GM19023 (cell line): ENCODE measurements at regions not wholly inside any gene's neighbourhood (a gene's known extent, or its start where the extent isn't known, plus 50 kb on each side); places are given as distances from the start of the nearest gene placed in this dataset.

Experiments
- ATAC-seq: cut with Tn5 transposase; IDR thresholded peaks from one replicate; pipeline ENCODE4 v1.9.1; 2021; ENCODE audit warnings: mild to moderate bottlenecking, moderate library complexity; ENCODE audit not compliant: unreplicated experiment

GRCh38 chr5:165906871-165907270 lies 2384.6 kb upstream of the WWC1 start:
- ATAC-seq = no peak

GRCh38 chr5:165913059-165913458 lies 2378.4 kb upstream of the WWC1 start:
- ATAC-seq = no peak

GRCh38 chr5:165914456-165914855 lies 2377.0 kb upstream of the WWC1 start:
- ATAC-seq = no peak

GRCh38 chr5:165919196-165919595 lies 2372.2 kb upstream of the WWC1 start:
- ATAC-seq = no peak

GRCh38 chr5:165920655-165921054 lies 2370.8 kb upstream of the WWC1 start:
- ATAC-seq = no peak

- ATAC-seq = no peak
Observed at GRCh38 chr5:165928971-165929370, 2362.5 kb upstream of the WWC1 start.

GRCh38 chr5:165940541-165940940 lies 2350.9 kb upstream of the WWC1 start:
- no peak for ATAC-seq

- no peak for ATAC-seq
Observed at GRCh38 chr5:165956854-165957253, 2334.6 kb upstream of the WWC1 start.

- ATAC-seq = no peak
Observed at GRCh38 chr5:165981671-165982070, 2309.8 kb upstream of the WWC1 start.

GRCh38 chr5:165996201-165996875 lies 2295.1 kb upstream of the WWC1 start:
- ATAC-seq = no peak

- no peak for ATAC-seq
Observed at GRCh38 chr5:165999693-166000320, 2291.6 kb upstream of the WWC1 start.

GRCh38 chr5:166004006-166004405 lies 2287.4 kb upstream of the WWC1 start:
- no peak for ATAC-seq

- no peak for ATAC-seq
Observed at GRCh38 chr5:166013415-166013814, 2278.0 kb upstream of the WWC1 start.

- ATAC-seq = no peak
Observed at GRCh38 chr5:166014256-166014655, 2277.2 kb upstream of the WWC1 start.

- no peak for ATAC-seq
Observed at GRCh38 chr5:166018716-166019115, 2272.7 kb upstream of the WWC1 start.

GRCh38 chr5:166022065-166022464 lies 2269.4 kb upstream of the WWC1 start:
- ATAC-seq = no peak

- ATAC-seq = no peak
Observed at GRCh38 chr5:166024970-166025369, 2266.5 kb upstream of the WWC1 start.

- no peak for ATAC-seq
Observed at GRCh38 chr5:166027582-166027981, 2263.9 kb upstream of the WWC1 start.

GRCh38 chr5:166031926-166032325 lies 2259.5 kb upstream of the WWC1 start:
- no peak for ATAC-seq

GRCh38 chr5:166032601-166033000 lies 2258.8 kb upstream of the WWC1 start:
- ATAC-seq = no peak

GRCh38 chr5:166045961-166046360 lies 2245.5 kb upstream of the WWC1 start:
- ATAC-seq = no peak

GRCh38 chr5:166046956-166047355 lies 2244.5 kb upstream of the WWC1 start:
- ATAC-seq = no peak

- no peak for ATAC-seq
Observed at GRCh38 chr5:166050531-166050930, 2240.9 kb upstream of the WWC1 start.
